ENCODE measurements at regions not wholly inside any gene's neighbourhood (a gene's known extent, or its start where the extent isn't known, plus 50 kb on each side); places are given as distances from the start of the nearest gene placed in this dataset.

- no peak for DNase-seq
These were observed 182.2 kb downstream of the USP12 start for GRCh38 chr13:26989261-26989956.

GRCh38 chr13:26988059-26988769 is 183.4 kb downstream of the USP12 start:
- DNase-seq: no peak

GRCh38 chr13:26987486-26988013 is 184.1 kb downstream of the USP12 start:
- no peak for DNase-seq

GRCh38 chr13:26985285-26985878 is 186.2 kb downstream of the USP12 start:
- peak; percentile 65 for DNase-seq

GRCh38 chr13:26984337-26984736 is 187.3 kb downstream of the USP12 start:
- DNase-seq: no peak

- DNase-seq: no peak
These were observed 187.9 kb downstream of the USP12 start for GRCh38 chr13:26983543-26984320.

GRCh38 chr13:26980099-26981031 is 191.2 kb downstream of the USP12 start:
- DNase-seq: no peak

- DNase-seq: no peak
These were observed 192.3 kb downstream of the USP12 start for GRCh38 chr13:26979334-26979733.

- DNase-seq: no peak
These were observed 193.3 kb downstream of the USP12 start for GRCh38 chr13:26978081-26978860.

- no peak for DNase-seq
These were observed 194.1 kb downstream of the USP12 start for GRCh38 chr13:26977541-26977940.

GRCh38 chr13:26976313-26976712 is 195.3 kb downstream of the USP12 start:
- DNase-seq: no peak

- DNase-seq: no peak
These were observed 197.7 kb downstream of the USP12 start for GRCh38 chr13:26973946-26974345.

GRCh38 chr13:26973295-26973694 is 198.3 kb downstream of the USP12 start:
- no peak for DNase-seq

- DNase-seq: no peak
These were observed 199.4 kb downstream of the USP12 start for GRCh38 chr13:26971990-26972887.

- peak; percentile 24 for DNase-seq
These were observed 202.9 kb downstream of the USP12 start for GRCh38 chr13:26968431-26969341.

- DNase-seq: no peak
These were observed 204.2 kb downstream of the USP12 start for GRCh38 chr13:26967119-26968038.

- no peak for DNase-seq
These were observed 204.9 kb downstream of the USP12 start for GRCh38 chr13:26966701-26967080.

All from fibroblast of skin of back (primary cell).